Spleen (tissue), 11 donors: ENCODE measurements at regions not wholly inside any gene's neighbourhood (a gene's known extent, or its start where the extent isn't known, plus 50 kb on each side); places are given as distances from the start of the nearest gene placed in this dataset.

Experiments
- DNase-seq: peaks from one replicate; pipeline ENCODE4 v3.0.0-alpha.2; 2020
- H3K27ac ChIP-seq, 8 donors: fragments of 200-600 bp; sonication (generic) in 7 of 8; 1 replicate in 4 of 8; 2 replicates in 4 of 8; pipeline versions ENCODE4 v1.5.0 to v1.8.0; 2016 to 2021; ENCODE audit warnings: inconsistent platforms in 4 of 8, mild to moderate bottlenecking in 4 of 8, moderate library complexity in 1 of 8
- H3K27me3 ChIP-seq, 7 donors: fragments of 200-600 bp; sonication (generic) in 6 of 7; replicated peaks in 1 of 7; 1 replicate in 4 of 7; 2 replicates in 3 of 7; pipeline versions ENCODE4 v1.5.0 to v1.8.0; 2016 to 2021; ENCODE audit warnings: inconsistent platforms in 3 of 7, mild to moderate bottlenecking in 1 of 7
- H3K36me3 ChIP-seq, 6 donors: fragments of 200-600 bp; sonication (generic) in 5 of 6; 1 replicate in 4 of 6; 2 replicates in 2 of 6; pipeline versions ENCODE4 v1.5.0 to v1.8.0; 2016 to 2021; ENCODE audit warnings: inconsistent platforms in 2 of 6
- H3K4me1 ChIP-seq, 6 donors: fragments of 200-600 bp; sonication (generic) in 5 of 6; 1 replicate in 3 of 6; 2 replicates in 3 of 6; pipeline versions ENCODE4 v1.5.0 to v1.8.0; 2016 to 2021; ENCODE audit warnings: inconsistent platforms in 3 of 6
- H3K4me3 ChIP-seq, 8 donors: fragments of 200-600 bp; sonication (generic) in 7 of 8; 1 replicate in 4 of 8; 2 replicates in 4 of 8; pipeline versions ENCODE4 v1.5.0 to v1.8.0; 2016 to 2021; ENCODE audit warnings: inconsistent platforms in 4 of 8, mild to moderate bottlenecking in 4 of 8, moderate library complexity in 2 of 8
- H3K9me3 ChIP-seq, 8 donors: fragments of 200-600 bp; sonication (generic) in 7 of 8; 1 replicate in 4 of 8; 2 replicates in 4 of 8; pipeline versions ENCODE4 v1.5.0 to v1.8.0; 2016 to 2021; ENCODE audit warnings: inconsistent platforms in 4 of 8
- CTCF ChIP-seq, 11 experiments: fragments of 200-600 bp in 7 of 11; fragments of 450-650 bp in 4 of 11; sonication (generic) in 4 of 11; IDR thresholded peaks in 8 of 11; conservative IDR thresholded peaks in 3 of 11; 1 replicate in 7 of 11; 2 replicates in 4 of 11; pipeline versions ENCODE4 v1.4.0 to v1.8.0; 2016 to 2021; ENCODE audit warnings: antibody characterized with exemption in 11 of 11, inconsistent platforms in 4 of 11, mild to moderate bottlenecking in 1 of 11
- POLR2A ChIP-seq, 3 donors: fragments of 450-650 bp; IDR thresholded peaks; one replicate each; pipeline ENCODE4 v1.5.1; 2017; ENCODE audit warnings: antibody characterized with exemption in 3 of 3, mild to moderate bottlenecking in 1 of 3
- POLR2AphosphoS5 ChIP-seq, 3 donors: sonication (generic); formaldehyde crosslinking; IDR thresholded peaks; one replicate each; pipeline ENCODE4 v1.5.1; 2017; ENCODE audit warnings: antibody characterized with exemption in 3 of 3
- WGBS, 5 donors: extraction: QIAGEN DNeasy Blood & Tissue Kit in 3 of 5; methylation state at CpG; one replicate each; pipeline versions ENCODE4 v1.1.5 to v1.1.7; 2013 to 2018; 5-methylcytosine and 5-hydroxymethylcytosine counted together
- intact Hi-C: fragments of 100-400 bp; cut with DNase I; formaldehyde crosslinking; loops from one replicate; pipeline ENCODE4 v1.15.0; 2023; ENCODE audit warnings: low total_unique reads
- donor health status: healthy with polysubstance abuse.
- donor health status: DM: no; HTN: no; CAD: no; lungs with moderate emphysema.
- donor health status: DM: no; HTN: no; CAD: no.
- donor health status: Bipolar disorder and iron deficiency.
- donor health status: healthy.
- donor health status: DM: no; HTN: no; CAD: no.
- donor health status: DM: yes; HTN: yes; CAD: no.

GRCh38 chr13:44058067-44058466 lies 178.4 kb downstream of the LACC1 start:
- Histone ChIP-seq H3K4me3 (no peak overlapping the region), H3K4me1 (no peaks in the 10 kb centered on the region), H3K9me3 (no peaks in the 10 kb centered on the region), H3K27me3 (peaks cover 0 to 8% (median 0%) of the 10 kb centered on the region in 7 donors), H3K36me3 (no peaks in the 10 kb centered on the region), H3K27ac (no peak overlapping the region)
- intact Hi-C loops, result no loop called here
- TF ChIP-seq POLR2AphosphoS5 (IDR thresholded peaks at IDR 0.05) (no peak), CTCF (IDR thresholded peaks at IDR 0.05 in 8 of 11, conservative IDR thresholded peaks at IDR 0.05 in 3 of 11) (no peak), POLR2A (IDR thresholded peaks at IDR 0.05) (no peak)
- WGBS, 5 donors, result 65 to 87% (median 76%) methylated on average over 4 of the region's 4 CpGs
- DNase-seq, result no peak

GRCh38 chr13:44058624-44059215 lies 179.0 kb downstream of the LACC1 start:
- Histone ChIP-seq H3K4me3 (no peak overlapping the region), H3K9me3 (no peaks in the 10 kb centered on the region)
- DNase-seq, result no peak

GRCh38 chr13:44061876-44062275 lies 182.2 kb downstream of the LACC1 start:
- Histone ChIP-seq H3K4me1 (no peaks in the 10 kb centered on the region), H3K36me3 (no peaks in the 10 kb centered on the region), H3K4me3 (no peak overlapping the region), H3K9me3 (no peaks in the 10 kb centered on the region), H3K27me3 (no peaks in the 10 kb centered on the region), H3K27ac (no peak overlapping the region)
- intact Hi-C loops, result no loop called here
- TF ChIP-seq CTCF (IDR thresholded peaks at IDR 0.05 in 8 of 11, conservative IDR thresholded peaks at IDR 0.05 in 3 of 11) (no peak), POLR2A (IDR thresholded peaks at IDR 0.05) (no peak), POLR2AphosphoS5 (IDR thresholded peaks at IDR 0.05) (no peak)
- 79 to 91% (median 87%) methylated on average over 3 of the region's 3 CpGs for WGBS, 5 donors
- DNase-seq, result no peak

More at GRCh38 chr13:44058624-44059215, 179.0 kb downstream of the LACC1 start:
- Histone ChIP-seq H3K36me3 (no peaks in the 10 kb centered on the region), H3K4me1 (no peaks in the 10 kb centered on the region), H3K27me3 (peaks cover 0 to 8% (median 0%) of the 10 kb centered on the region in 7 donors), H3K27ac (no peak overlapping the region)
- TF ChIP-seq POLR2A (IDR thresholded peaks at IDR 0.05), result no peak
- TF ChIP-seq POLR2AphosphoS5 (IDR thresholded peaks at IDR 0.05), result no peak
- no peak for TF ChIP-seq CTCF (IDR thresholded peaks at IDR 0.05 in 8 of 11, conservative IDR thresholded peaks at IDR 0.05 in 3 of 11)
- WGBS, 5 donors, result 44 to 72% (median 57%) methylated on average over 1 of the region's 1 CpG
- intact Hi-C loops, result no loop called here

- 86 to 88% (median 88%) methylated on average over 2 of the region's 2 CpGs for WGBS, 5 donors
- no peaks in the 10 kb centered on the region for H3K36me3 ChIP-seq
- H3K9me3 ChIP-seq, result no peaks in the 10 kb centered on the region
- H3K27ac ChIP-seq, result no peak overlapping the region
- intact Hi-C loops, result no loop called here
- DNase-seq, result no peak
- no peaks in the 10 kb centered on the region for H3K4me1 ChIP-seq
- no peak overlapping the region for H3K4me3 ChIP-seq
- TF ChIP-seq POLR2AphosphoS5 (IDR thresholded peaks at IDR 0.05), result no peak
- TF ChIP-seq POLR2A (IDR thresholded peaks at IDR 0.05), result no peak
- no peak for TF ChIP-seq CTCF (IDR thresholded peaks at IDR 0.05 in 8 of 11, conservative IDR thresholded peaks at IDR 0.05 in 3 of 11)
- no peaks in the 10 kb centered on the region for H3K27me3 ChIP-seq
Observed at GRCh38 chr13:44063467-44063866, 183.8 kb downstream of the LACC1 start.
